Peyer's patch (tissue), 4 donors: ENCODE measurements at regions not wholly inside any gene's neighbourhood (a gene's known extent, or its start where the extent isn't known, plus 50 kb on each side); places are given as distances from the start of the nearest gene placed in this dataset.

ENCODE experiments used
- CTCF ChIP-seq, 6 experiments: fragments of 450-650 bp in 4 of 6; fragments of 200-600 bp in 2 of 6; sonication (generic) in 1 of 6; IDR thresholded peaks; one replicate each; pipeline ENCODE4 v1.5.1; 2017 to 2019; ENCODE audit warnings: antibody characterized with exemption in 6 of 6, mild to moderate bottlenecking in 3 of 6, moderate library complexity in 1 of 6
- POLR2A ChIP-seq, 2 donors: fragments of 450-650 bp; IDR thresholded peaks; one replicate each; pipeline ENCODE4 v1.5.1; 2017; ENCODE audit warnings: antibody characterized with exemption in 2 of 2, mild to moderate bottlenecking in 2 of 2, moderate library complexity in 2 of 2

GRCh38 chr5:135246605-135246922 is 152.5 kb downstream of the MACROH2A1 start:
- no peak for TF ChIP-seq POLR2A (IDR thresholded peaks at IDR 0.05)
- TF ChIP-seq CTCF (IDR thresholded peaks at IDR 0.05), result no peak
